GM21528 (cell line): ENCODE measurements at regions not wholly inside any gene's neighbourhood (a gene's known extent, or its start where the extent isn't known, plus 50 kb on each side); places are given as distances from the start of the nearest gene placed in this dataset.

Experiments used
- ATAC-seq: cut with Tn5 transposase; IDR thresholded peaks from one replicate; pipeline ENCODE4 v1.9.1; 2021; ENCODE audit warnings: mild to moderate bottlenecking, moderate library complexity; ENCODE audit not compliant: unreplicated experiment, low FRiP score

GRCh38 chr18:24995056-24995455, 356.9 kb downstream of the ZNF521 start:
- ATAC-seq: no peak

- ATAC-seq: no peak
Measured at GRCh38 chr18:24995755-24996154, 356.2 kb downstream of the ZNF521 start.

GRCh38 chr18:24999650-25000267, 352.2 kb downstream of the ZNF521 start:
- no peak for ATAC-seq

GRCh38 chr18:25001803-25002202, 350.2 kb downstream of the ZNF521 start:
- no peak for ATAC-seq

GRCh38 chr18:25005541-25006403, 346.2 kb downstream of the ZNF521 start:
- ATAC-seq: no peak

GRCh38 chr18:25010623-25011374, 341.2 kb downstream of the ZNF521 start:
- no peak for ATAC-seq
